ENCODE measurements at regions not wholly inside any gene's neighbourhood (a gene's known extent, or its start where the extent isn't known, plus 50 kb on each side); places are given as distances from the start of the nearest gene placed in this dataset.

GRCh38 chr2:217193431-217194340 is 333.8 kb upstream of the TNP1 start:
- TF ChIP-seq ZBTB34 (CRISPR knock-in tag; IDR thresholded peaks at IDR 0.05) (no peak), SP2 (CRISPR knock-in tag; IDR thresholded peaks at IDR 0.05) (no peak), MAFF (IDR thresholded peaks at IDR 0.05; ENCODE audit: low read depth, low read length) (no peak), ZNF569 (CRISPR knock-in tag; IDR thresholded peaks at IDR 0.05; ENCODE audit: borderline replicate concordance) (no peak), E2F1 (CRISPR knock-in tag; IDR thresholded peaks at IDR 0.05) (no peak), NR2F6 (IDR thresholded peaks at IDR 0.05) (no peak), NR2F6 (CRISPR knock-in tag; IDR thresholded peaks at IDR 0.05) (no peak), NR2C2 (CRISPR knock-in tag; IDR thresholded peaks at IDR 0.05; ENCODE audit: borderline replicate concordance) (no peak), ZNF225 (CRISPR knock-in tag; IDR thresholded peaks at IDR 0.05) (no peak), ZNF251 (CRISPR knock-in tag; IDR thresholded peaks at IDR 0.05) (no peak), HMG20B (CRISPR knock-in tag; conservative IDR thresholded peaks at IDR 0.05) (no peak), CEBPB (IDR thresholded peaks at IDR 0.05; ENCODE audit: borderline replicate concordance, low read depth, low read length) (no peak), TCF7L2 (IDR thresholded peaks at IDR 0.05; ENCODE audit: low read depth, low read length) (no peak), ZNF331 (CRISPR knock-in tag; IDR thresholded peaks at IDR 0.05) (no peak)
- TF ChIP-seq, protein P1, sequence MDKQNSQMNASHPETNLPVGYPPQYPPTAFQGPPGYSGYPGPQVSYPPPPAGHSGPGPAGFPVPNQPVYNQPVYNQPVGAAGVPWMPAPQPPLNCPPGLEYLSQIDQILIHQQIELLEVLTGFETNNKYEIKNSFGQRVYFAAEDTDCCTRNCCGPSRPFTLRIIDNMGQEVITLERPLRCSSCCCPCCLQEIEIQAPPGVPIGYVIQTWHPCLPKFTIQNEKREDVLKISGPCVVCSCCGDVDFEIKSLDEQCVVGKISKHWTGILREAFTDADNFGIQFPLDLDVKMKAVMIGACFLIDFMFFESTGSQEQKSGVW (CRISPR knock-in tag; IDR thresholded peaks at IDR 0.05; ENCODE audit: borderline replicate concordance), result no peak
